Suprapubic skin (tissue), 4 donors: ENCODE measurements at regions not wholly inside any gene's neighbourhood (a gene's known extent, or its start where the extent isn't known, plus 50 kb on each side); places are given as distances from the start of the nearest gene placed in this dataset.
A peak's percentile ranks its signal among the peaks of the same experiment; 100 is the strongest.

Experiments
- DNase-seq, 2 donors: peaks; one replicate each; pipeline ENCODE4 v3.0.0-alpha.2; 2019; ENCODE audit warnings: low spot score in 2 of 2
- H3K27ac ChIP-seq: fragments of 200-600 bp; sonication (generic); one replicate; pipeline ENCODE4 v1.5.1; 2019
- H3K27me3 ChIP-seq: fragments of 200-600 bp; sonication (generic); one replicate; pipeline ENCODE4 v1.5.1; 2019
- H3K36me3 ChIP-seq: fragments of 200-600 bp; sonication (generic); one replicate; pipeline ENCODE4 v1.5.1; 2019
- H3K4me1 ChIP-seq: fragments of 200-600 bp; sonication (generic); one replicate; pipeline ENCODE4 v1.5.1; 2019
- H3K4me3 ChIP-seq: fragments of 200-600 bp; sonication (generic); one replicate; pipeline ENCODE4 v1.5.1; 2019; ENCODE audit warnings: mild to moderate bottlenecking
- H3K9me3 ChIP-seq: fragments of 200-600 bp; sonication (generic); one replicate; pipeline ENCODE4 v1.5.1; 2019
- EP300 ChIP-seq: sonication (generic); formaldehyde crosslinking; IDR thresholded peaks from one replicate; pipeline ENCODE4 v1.6.1; 2017; ENCODE audit warnings: antibody characterized with exemption
- POLR2A ChIP-seq, 2 donors: fragments of 450-650 bp; IDR thresholded peaks; one replicate each; pipeline ENCODE4 v1.6.1; 2017; ENCODE audit warnings: antibody characterized with exemption in 2 of 2, mild to moderate bottlenecking in 2 of 2, moderate library complexity in 2 of 2
- POLR2AphosphoS5 ChIP-seq, 3 donors: sonication (generic); formaldehyde crosslinking; IDR thresholded peaks; one replicate each; pipeline ENCODE4 v1.6.1; 2017; ENCODE audit warnings: antibody characterized with exemption in 3 of 3
- WGBS: methylation state at CpG from one replicate; pipeline ENCODE4 v1.1.5; 2018; 5-methylcytosine and 5-hydroxymethylcytosine counted together
- TF ChIP-seq, protein P1 (sequence below), 2 donors: fragments of 200-600 bp in 1 of 2; fragments of 450-650 bp in 1 of 2; sonication (generic) in 1 of 2; IDR thresholded peaks; one replicate each; pipeline ENCODE4 v1.5.1; 2016 to 2019; ENCODE audit warnings: antibody characterized with exemption in 2 of 2, mild to moderate bottlenecking in 1 of 2, moderate library complexity in 1 of 2

DNA sequence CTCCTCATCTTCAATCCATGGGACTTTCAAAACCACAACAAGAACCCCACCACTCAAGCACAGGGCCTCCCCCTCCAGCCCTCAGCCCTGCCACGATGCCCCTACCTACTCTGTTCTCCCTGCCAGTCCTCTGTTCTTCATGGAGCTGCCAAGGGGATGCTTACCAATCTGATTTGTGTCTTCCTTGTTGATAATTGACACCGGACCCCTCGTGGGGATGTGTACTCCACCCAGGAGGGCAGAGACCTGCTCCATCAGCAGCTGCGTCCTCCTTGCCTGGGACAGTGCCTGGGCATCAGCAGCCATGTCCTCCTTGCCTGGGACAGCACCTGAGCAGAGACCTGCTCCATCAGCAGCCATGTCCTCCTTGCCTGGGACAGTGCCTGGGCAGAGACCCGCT lies 1489.2 kb downstream of the TBC1D22A start:
- peaks cover 11% of the 10 kb centered on the region for H3K4me1 ChIP-seq
- H3K4me3 ChIP-seq = no peak overlapping the region
- no peaks in the 10 kb centered on the region for H3K9me3 ChIP-seq
- WGBS = 82% methylated on average over 4 of the region's 5 CpGs
- H3K36me3 ChIP-seq = no peaks in the 10 kb centered on the region
- H3K27ac ChIP-seq = no peak overlapping the region
- DNase-seq = peak in 1 of 2 donors; percentile 13
- H3K27me3 ChIP-seq = peaks cover 62% of the 10 kb centered on the region
- TF ChIP-seq, protein P1, sequence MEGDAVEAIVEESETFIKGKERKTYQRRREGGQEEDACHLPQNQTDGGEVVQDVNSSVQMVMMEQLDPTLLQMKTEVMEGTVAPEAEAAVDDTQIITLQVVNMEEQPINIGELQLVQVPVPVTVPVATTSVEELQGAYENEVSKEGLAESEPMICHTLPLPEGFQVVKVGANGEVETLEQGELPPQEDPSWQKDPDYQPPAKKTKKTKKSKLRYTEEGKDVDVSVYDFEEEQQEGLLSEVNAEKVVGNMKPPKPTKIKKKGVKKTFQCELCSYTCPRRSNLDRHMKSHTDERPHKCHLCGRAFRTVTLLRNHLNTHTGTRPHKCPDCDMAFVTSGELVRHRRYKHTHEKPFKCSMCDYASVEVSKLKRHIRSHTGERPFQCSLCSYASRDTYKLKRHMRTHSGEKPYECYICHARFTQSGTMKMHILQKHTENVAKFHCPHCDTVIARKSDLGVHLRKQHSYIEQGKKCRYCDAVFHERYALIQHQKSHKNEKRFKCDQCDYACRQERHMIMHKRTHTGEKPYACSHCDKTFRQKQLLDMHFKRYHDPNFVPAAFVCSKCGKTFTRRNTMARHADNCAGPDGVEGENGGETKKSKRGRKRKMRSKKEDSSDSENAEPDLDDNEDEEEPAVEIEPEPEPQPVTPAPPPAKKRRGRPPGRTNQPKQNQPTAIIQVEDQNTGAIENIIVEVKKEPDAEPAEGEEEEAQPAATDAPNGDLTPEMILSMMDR (IDR thresholded peaks at IDR 0.05) = no peak
- TF ChIP-seq EP300 = no peak
- TF ChIP-seq POLR2AphosphoS5 (IDR thresholded peaks at IDR 0.05) = no peak
- TF ChIP-seq POLR2A (IDR thresholded peaks at IDR 0.05) = no peak

DNA sequence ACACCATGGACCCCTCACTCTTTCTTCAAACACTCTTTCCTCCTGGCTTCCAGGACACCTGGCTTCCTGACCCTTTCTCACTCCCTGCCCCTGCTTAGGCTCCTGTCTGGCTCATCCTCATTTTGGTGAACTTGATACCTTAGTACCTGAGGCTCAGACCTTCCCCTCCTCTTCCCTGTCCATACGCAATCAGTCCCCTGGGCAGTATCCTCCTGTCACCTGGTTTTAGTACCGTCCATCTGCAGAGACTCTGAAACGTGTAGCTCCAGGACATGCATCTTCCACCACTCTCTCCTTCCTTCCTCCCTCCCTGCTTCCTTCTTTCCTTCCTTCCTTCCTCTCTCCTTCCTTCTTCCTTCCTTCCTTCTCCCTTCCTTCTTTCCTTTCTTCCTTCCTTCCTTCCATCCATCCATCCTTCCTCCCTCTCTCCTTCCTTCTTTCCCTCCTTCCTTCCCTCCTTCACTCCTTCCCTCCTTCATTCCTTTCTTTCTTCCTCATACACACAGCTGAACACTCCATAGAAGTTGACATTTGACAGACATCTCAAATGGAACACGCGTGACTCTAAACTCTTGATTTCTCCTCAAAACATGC lies 1488.6 kb downstream of the TBC1D22A start:
- WGBS = 73% methylated on average over 5 of the region's 5 CpGs
- Histone ChIP-seq H3K4me3 (no peak overlapping the region), H3K36me3 (no peaks in the 10 kb centered on the region), H3K4me1 (peaks cover 11% of the 10 kb centered on the region), H3K27ac (no peak overlapping the region), H3K9me3 (no peaks in the 10 kb centered on the region), H3K27me3 (peaks cover 56% of the 10 kb centered on the region)
- TF ChIP-seq POLR2AphosphoS5 (IDR thresholded peaks at IDR 0.05) = no peak
- no peak for TF ChIP-seq POLR2A (IDR thresholded peaks at IDR 0.05)
- TF ChIP-seq EP300 = no peak
- TF ChIP-seq, protein P1 (IDR thresholded peaks at IDR 0.05) = no peak
- DNase-seq = no peak

DNA sequence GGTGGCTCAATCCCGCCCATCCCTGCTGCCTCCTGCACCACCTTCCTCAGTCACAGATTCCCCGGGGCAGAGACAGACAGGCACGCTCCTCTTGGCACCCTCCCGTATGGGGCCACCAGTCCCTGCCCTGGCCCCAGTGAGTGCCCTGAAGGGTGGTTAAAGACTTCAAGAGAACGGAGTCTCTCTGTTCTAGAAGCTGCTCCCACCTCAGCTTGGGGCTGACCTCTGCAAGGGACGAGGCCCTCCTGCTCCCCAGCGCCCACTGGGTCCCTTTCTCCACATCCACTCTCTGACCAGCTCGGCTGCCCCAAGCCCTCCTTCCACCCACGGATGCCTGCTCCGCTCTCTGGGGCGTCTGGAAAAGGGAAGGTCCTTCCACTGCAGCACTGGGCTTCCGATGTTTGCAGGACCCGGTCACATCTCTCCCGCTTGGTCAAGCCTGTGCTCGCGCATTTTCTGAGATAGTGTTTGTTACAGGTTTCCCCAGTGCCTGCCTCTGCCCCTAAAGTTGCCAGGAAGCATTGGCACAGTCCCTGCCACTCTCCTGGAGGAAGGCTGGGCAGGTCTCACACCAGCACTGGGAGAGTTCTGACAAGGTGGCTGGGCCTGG lies 1487.9 kb downstream of the TBC1D22A start:
- no peaks in the 10 kb centered on the region for H3K9me3 ChIP-seq
- peak in 1 of 2 donors; percentile 77 for DNase-seq
- TF ChIP-seq, protein P1 (IDR thresholded peaks at IDR 0.05) = no peak
- TF ChIP-seq EP300 (no peak), POLR2A (IDR thresholded peaks at IDR 0.05) (no peak), POLR2AphosphoS5 (IDR thresholded peaks at IDR 0.05) (no peak)
- H3K4me1 ChIP-seq = peaks cover 11% of the 10 kb centered on the region
- H3K27ac ChIP-seq = no peak overlapping the region
- H3K4me3 ChIP-seq = no peak overlapping the region
- H3K27me3 ChIP-seq = peaks cover 52% of the 10 kb centered on the region
- WGBS = 80% methylated on average over 13 of the region's 16 CpGs
- no peaks in the 10 kb centered on the region for H3K36me3 ChIP-seq

DNA sequence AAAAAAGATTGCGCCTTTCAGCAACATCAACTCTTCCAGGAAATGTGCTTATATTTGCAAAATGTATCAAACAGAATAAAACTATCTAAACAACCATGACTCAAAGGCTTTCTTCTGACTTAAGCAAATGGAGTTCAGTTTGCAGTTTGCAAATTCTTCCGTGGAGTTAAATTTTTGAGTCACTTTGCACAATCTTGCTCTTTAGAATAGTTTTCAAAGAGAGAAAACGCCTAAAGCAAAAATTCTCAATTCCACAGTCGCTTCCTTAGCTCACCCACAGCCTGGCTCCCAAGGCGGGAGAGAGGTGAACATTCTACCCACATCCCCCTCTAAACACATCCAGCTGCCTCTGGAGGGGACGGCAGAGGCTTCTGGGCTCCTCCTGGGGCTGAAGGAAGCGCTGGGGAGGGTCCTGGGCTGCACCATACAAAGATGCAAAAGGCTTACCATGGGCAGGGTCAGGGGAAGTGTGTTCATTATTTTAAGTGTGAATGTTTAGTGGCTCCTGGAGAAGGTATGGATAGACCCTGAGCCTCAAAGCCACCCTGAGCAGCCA lies 1487.3 kb downstream of the TBC1D22A start:
- no peak for TF ChIP-seq POLR2A (IDR thresholded peaks at IDR 0.05)
- no peak for TF ChIP-seq POLR2AphosphoS5 (IDR thresholded peaks at IDR 0.05)
- TF ChIP-seq EP300 = no peak
- TF ChIP-seq, protein P1 (IDR thresholded peaks at IDR 0.05) = no peak
- no peak overlapping the region for H3K27ac ChIP-seq
- 54% methylated on average over 7 of the region's 7 CpGs for WGBS
- peak in 1 of 2 donors; percentile 72 for DNase-seq
- no peaks in the 10 kb centered on the region for H3K9me3 ChIP-seq
- peaks cover 10% of the 10 kb centered on the region for H3K4me1 ChIP-seq
- no peak overlapping the region for H3K4me3 ChIP-seq
- no peaks in the 10 kb centered on the region for H3K36me3 ChIP-seq
- peaks cover 46% of the 10 kb centered on the region for H3K27me3 ChIP-seq

DNA sequence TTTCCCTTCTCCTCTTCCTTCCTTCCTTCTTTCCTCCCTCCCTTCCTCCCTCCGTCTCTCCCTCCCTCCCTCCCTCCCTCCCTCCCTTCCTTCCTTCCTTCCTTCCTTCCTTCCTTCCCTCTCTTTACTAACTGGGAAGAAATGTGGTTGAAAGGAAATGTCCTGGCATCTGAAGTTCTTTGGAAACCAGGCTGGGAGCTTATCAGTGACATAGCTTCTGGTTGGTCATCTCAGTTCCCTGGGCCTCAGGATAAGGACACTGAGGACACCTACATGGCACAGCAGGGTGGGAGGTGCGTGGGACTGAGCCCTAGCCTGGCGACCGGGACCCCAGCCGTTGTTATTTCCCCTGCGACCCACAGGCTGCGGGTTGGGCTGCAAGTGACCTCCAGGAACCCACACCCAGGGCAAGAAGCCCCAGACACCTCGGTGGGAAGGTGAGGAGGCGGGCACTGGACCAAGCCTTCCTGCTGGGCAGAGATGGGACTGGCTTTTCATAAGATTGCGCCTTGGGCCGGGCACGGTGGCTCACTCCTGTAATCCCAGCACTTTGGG lies 1486.5 kb downstream of the TBC1D22A start:
- TF ChIP-seq POLR2A (IDR thresholded peaks at IDR 0.05) (no peak), EP300 (no peak), POLR2AphosphoS5 (IDR thresholded peaks at IDR 0.05) (no peak)
- TF ChIP-seq, protein P1 (IDR thresholded peaks at IDR 0.05) = no peak
- no peaks in the 10 kb centered on the region for H3K36me3 ChIP-seq
- no peak overlapping the region for H3K4me3 ChIP-seq
- WGBS = 91% methylated on average over 9 of the region's 12 CpGs
- H3K9me3 ChIP-seq = no peaks in the 10 kb centered on the region
- H3K27ac ChIP-seq = no peak overlapping the region
- H3K4me1 ChIP-seq = peaks cover 2% of the 10 kb centered on the region
- peaks cover 43% of the 10 kb centered on the region for H3K27me3 ChIP-seq
- DNase-seq = peak in 1 of 2 donors; percentile 54
